K562 (cell line): ENCODE measurements at regions not wholly inside any gene's neighbourhood (a gene's known extent, or its start where the extent isn't known, plus 50 kb on each side); places are given as distances from the start of the nearest gene placed in this dataset.

ENCODE experiments used
- BCOR ChIP-seq: fragments of 450-650 bp; IDR thresholded peaks from 2 replicates; pipeline ENCODE4 v1.6.1; 2016
- CLOCK ChIP-seq: fragments of 250-450 bp; sonication (Bioruptor Pico); IDR thresholded peaks from 2 replicates; pipeline ENCODE4 v1.4.0; 2020; ENCODE audit warnings: mild to moderate bottlenecking, moderate library complexity, borderline replicate concordance
- CTCF ChIP-seq, 3 experiments: IDR thresholded peaks in 2 of 3; conservative IDR thresholded peaks in 1 of 3; 2 replicates each; pipeline ENCODE4 v1.5.1; 2011 to 2012; ENCODE audit warnings: low read length in 3 of 3, mild to moderate bottlenecking in 3 of 3, control low read depth in 2 of 3, improper control_type of control experiment in 1 of 3, inconsistent platforms in 1 of 3, low read depth in 1 of 3, mixed read lengths in 1 of 3, moderate library complexity in 1 of 3; ENCODE audit not compliant: insufficient read depth in 2 of 3
- FOXA1 ChIP-seq: fragments of 450-650 bp; IDR thresholded peaks from 2 replicates; pipeline ENCODE4 v1.6.1; 2016; ENCODE audit warnings: mild to moderate bottlenecking, borderline replicate concordance
- FOXJ3 ChIP-seq: sonication (generic); formaldehyde crosslinking; IDR thresholded peaks from 2 replicates; pipeline ENCODE4 v1.4.0; 2020; ENCODE audit warnings: mild to moderate bottlenecking, missing genetic modification reagents
- FOXO4 ChIP-seq: fragments of 450-650 bp; formaldehyde crosslinking; IDR thresholded peaks from 2 replicates; pipeline ENCODE4 v1.4.0; 2020; ENCODE audit warnings: mild to moderate bottlenecking, moderate library complexity
- GABPA ChIP-seq: fragments of 200-800 bp; sonication (Bioruptor generic); conservative IDR thresholded peaks from 2 replicates; pipeline ENCODE4 v1.6.1; 2016; ENCODE audit warnings: low read depth, missing genetic modification characterization, missing compliant biosample characterization
- HDAC8 ChIP-seq: fragments of 450-650 bp; IDR thresholded peaks from 2 replicates; pipeline ENCODE4 v1.6.1; 2016; ENCODE audit warnings: mild to moderate bottlenecking, missing genetic modification characterization, moderate library complexity, missing compliant biosample characterization
- MCM5 ChIP-seq: fragments of 450-650 bp; IDR thresholded peaks from 2 replicates; pipeline ENCODE4 v1.6.1; 2016; ENCODE audit warnings: low read depth
- MYC ChIP-seq, 2 experiments: fragments of 250-450 bp in 1 of 2; sonication (Bioruptor Pico) in 1 of 2; IDR thresholded peaks; 2 replicates each; pipeline versions ENCODE4 v1.5.1 to v1.6.1; 2012 to 2021; ENCODE audit warnings: low read depth in 2 of 2, borderline replicate concordance in 1 of 2, improper control_type of control experiment in 1 of 2, low read length in 1 of 2, mild to moderate bottlenecking in 1 of 2, moderate library complexity in 1 of 2
- RERE ChIP-seq: sonication (generic); formaldehyde crosslinking; IDR thresholded peaks from 2 replicates; pipeline ENCODE4 v1.8.0; 2023; ENCODE audit warnings: missing genetic modification reagents, mild to moderate bottlenecking, borderline replicate concordance
- RFX5 ChIP-seq: IDR thresholded peaks from 2 replicates; pipeline ENCODE4 v1.6.1; 2011; ENCODE audit warnings: low read depth, mild to moderate bottlenecking, improper control_type of control experiment, low read length
- ZHX1 ChIP-seq: fragments of 150-350 bp; conservative IDR thresholded peaks from 2 replicates; pipeline ENCODE4 v1.6.1; 2014; ENCODE audit warnings: low read length

GRCh38 chr1:55578646-55579045 is 363.5 kb upstream of the USP24 start:
- TF ChIP-seq FOXJ3 (CRISPR knock-in tag): no peak
- no peak for TF ChIP-seq CTCF (IDR thresholded peaks at IDR 0.05 in 2 of 3, conservative IDR thresholded peaks at IDR 0.05 in 1 of 3; ENCODE audit: insufficient read depth in 2 of 3, low read depth in 1 of 3, low read length in 3 of 3)
- no peak for TF ChIP-seq FOXO4 (CRISPR knock-in tag)
- TF ChIP-seq RFX5: no peak
- TF ChIP-seq BCOR: no peak
- TF ChIP-seq FOXA1: no peak
- TF ChIP-seq GABPA (tag): no peak
- no peak for TF ChIP-seq MYC (IDR thresholded peaks at IDR 0.05; ENCODE audit: low read depth, low read length)
- TF ChIP-seq MYC (CRISPR knock-in tag; IDR thresholded peaks at IDR 0.05; ENCODE audit: borderline replicate concordance, low read depth): no peak
- no peak for TF ChIP-seq RERE
- TF ChIP-seq ZHX1: no peak
- no peak for TF ChIP-seq MCM5
- TF ChIP-seq CLOCK (CRISPR knock-in tag): no peak
- TF ChIP-seq HDAC8 (tag): no peak
